Liver (tissue), 8 donors: ENCODE measurements at regions not wholly inside any gene's neighbourhood (a gene's known extent, or its start where the extent isn't known, plus 50 kb on each side); places are given as distances from the start of the nearest gene placed in this dataset.

Experiments
- DNase-seq: peaks from one replicate; pipeline ENCODE4 v3.0.0-alpha.2; 2017; ENCODE audit warnings: low spot score
- H3K27ac ChIP-seq, 2 donors: one replicate each; pipeline ENCODE4 v1.7.0; 2013; ENCODE audit warnings: inconsistent platforms in 2 of 2, low read length in 2 of 2, control low read depth in 1 of 2, low read depth in 1 of 2, mild to moderate bottlenecking in 1 of 2
- H3K27me3 ChIP-seq, 4 donors: one replicate each; pipeline versions ENCODE4 v1.6.1 to v1.7.0; 2013; ENCODE audit warnings: low read length in 3 of 4, inconsistent platforms in 1 of 4, mild to moderate bottlenecking in 1 of 4, moderate library complexity in 1 of 4; ENCODE audit not compliant: control insufficient read depth in 4 of 4, insufficient read depth in 4 of 4
- H3K36me3 ChIP-seq, 4 donors: one replicate each; pipeline versions ENCODE4 v1.6.1 to v1.7.0; 2013; ENCODE audit warnings: low read length in 3 of 4, mild to moderate bottlenecking in 3 of 4, low read depth in 1 of 4, moderate library complexity in 1 of 4; ENCODE audit not compliant: control insufficient read depth in 4 of 4, insufficient read depth in 3 of 4
- H3K4me1 ChIP-seq, 4 donors: one replicate each; pipeline versions ENCODE4 v1.6.1 to v1.7.0; 2013; ENCODE audit warnings: low read length in 3 of 4, mild to moderate bottlenecking in 3 of 4, moderate library complexity in 1 of 4; ENCODE audit not compliant: control insufficient read depth in 4 of 4, insufficient read depth in 4 of 4
- H3K4me3 ChIP-seq, 3 donors: one replicate each; pipeline versions ENCODE4 v1.6.1 to v1.7.0; 2013; ENCODE audit warnings: low read length in 3 of 3, control low read depth in 1 of 3, low read depth in 1 of 3, mild to moderate bottlenecking in 1 of 3
- H3K9ac ChIP-seq, 2 donors: one replicate each; pipeline ENCODE4 v1.7.0; 2013; ENCODE audit warnings: low read length in 2 of 2, mild to moderate bottlenecking in 2 of 2, moderate library complexity in 2 of 2, control low read depth in 1 of 2, low read depth in 1 of 2
- H3K9me3 ChIP-seq, 4 donors: one replicate each; pipeline versions ENCODE4 v1.6.1 to v1.7.0; 2013; ENCODE audit warnings: low read length in 3 of 4; ENCODE audit not compliant: control insufficient read depth in 4 of 4
- CTCF ChIP-seq: fragments of 150-350 bp; IDR thresholded peaks from 2 replicates; pipeline ENCODE4 v1.5.1; 2017; ENCODE audit warnings: improper control_type of control experiment, low read depth, low read length; ENCODE audit not compliant: missing input control
- EGR1 ChIP-seq, 2 donors: IDR thresholded peaks; 2 replicates each; pipeline ENCODE4 v1.6.1; 2016 to 2018; ENCODE audit warnings: antibody characterized with exemption in 2 of 2, low read depth in 2 of 2
- FOXA2 ChIP-seq: IDR thresholded peaks from 2 replicates; pipeline ENCODE4 v1.6.1; 2016; ENCODE audit warnings: antibody characterized with exemption
- GABPA ChIP-seq, 2 donors: IDR thresholded peaks in 1 of 2; conservative IDR thresholded peaks in 1 of 2; 2 replicates each; pipeline ENCODE4 v1.6.1; 2016; ENCODE audit warnings: antibody characterized with exemption in 2 of 2, mild to moderate bottlenecking in 1 of 2, moderate library complexity in 1 of 2
- HNF4A ChIP-seq, 2 donors: conservative IDR thresholded peaks; 2 replicates each; pipeline ENCODE4 v1.6.1; 2016; ENCODE audit warnings: antibody characterized with exemption in 2 of 2, mild to moderate bottlenecking in 2 of 2
- HNF4G ChIP-seq: IDR thresholded peaks from 2 replicates; pipeline ENCODE4 v1.6.1; 2016; ENCODE audit warnings: antibody characterized with exemption
- JUND ChIP-seq, 2 donors: IDR thresholded peaks; 2 replicates each; pipeline ENCODE4 v1.6.1; 2016; ENCODE audit warnings: antibody characterized with exemption in 2 of 2
- NR2F2 ChIP-seq: IDR thresholded peaks from 2 replicates; pipeline ENCODE4 v1.6.1; 2016; ENCODE audit warnings: antibody characterized with exemption
- RAD21 ChIP-seq, 2 donors: IDR thresholded peaks; 2 replicates each; pipeline ENCODE4 v1.6.1; 2016; ENCODE audit warnings: antibody characterized with exemption in 2 of 2, mild to moderate bottlenecking in 2 of 2
- TAF1 ChIP-seq: conservative IDR thresholded peaks from 2 replicates; pipeline ENCODE4 v1.6.1; 2016; ENCODE audit warnings: antibody characterized with exemption, mild to moderate bottlenecking
- YY1 ChIP-seq: IDR thresholded peaks from 2 replicates; pipeline ENCODE4 v1.6.1; 2016; ENCODE audit warnings: antibody characterized with exemption, mild to moderate bottlenecking
- ZBTB33 ChIP-seq: IDR thresholded peaks from 2 replicates; pipeline ENCODE4 v1.6.1; 2016; ENCODE audit warnings: antibody characterized with exemption
- WGBS: extraction: QIAGEN DNeasy Blood & Tissue Kit; methylation state at CpG from one replicate; pipeline ENCODE4 v1.1.7; 2013; 5-methylcytosine and 5-hydroxymethylcytosine counted together
- TF ChIP-seq, protein P1 (sequence below): IDR thresholded peaks from 2 replicates; pipeline ENCODE4 v1.6.1; 2016; ENCODE audit warnings: antibody characterized with exemption
- TF ChIP-seq, protein P2 (sequence below): IDR thresholded peaks from 2 replicates; pipeline ENCODE4 v1.6.1; 2016; ENCODE audit warnings: antibody characterized with exemption, mild to moderate bottlenecking
- TF ChIP-seq, protein P3 (sequence below): IDR thresholded peaks from 2 replicates; pipeline ENCODE4 v1.6.1; 2016; ENCODE audit warnings: antibody characterized with exemption
- donor health status: healthy.
- donor health status: healthy.
- donor health status: healthy.
- donor health status: healthy.
- donor health status: healthy.

GRCh38 chr10:65142641-65143435 is 1621.6 kb downstream of the REEP3 start (continued):
- TF ChIP-seq ZBTB33 = no peak
- no peak for TF ChIP-seq YY1
- no peak for TF ChIP-seq JUND (IDR thresholded peaks at IDR 0.05)
- no peak for TF ChIP-seq HNF4A (conservative IDR thresholded peaks at IDR 0.05)
- no peak for TF ChIP-seq FOXA2
- TF ChIP-seq, protein P1, sequence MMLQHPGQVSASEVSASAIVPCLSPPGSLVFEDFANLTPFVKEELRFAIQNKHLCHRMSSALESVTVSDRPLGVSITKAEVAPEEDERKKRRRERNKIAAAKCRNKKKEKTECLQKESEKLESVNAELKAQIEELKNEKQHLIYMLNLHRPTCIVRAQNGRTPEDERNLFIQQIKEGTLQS = no peak
- no peak for TF ChIP-seq TAF1

DNA sequence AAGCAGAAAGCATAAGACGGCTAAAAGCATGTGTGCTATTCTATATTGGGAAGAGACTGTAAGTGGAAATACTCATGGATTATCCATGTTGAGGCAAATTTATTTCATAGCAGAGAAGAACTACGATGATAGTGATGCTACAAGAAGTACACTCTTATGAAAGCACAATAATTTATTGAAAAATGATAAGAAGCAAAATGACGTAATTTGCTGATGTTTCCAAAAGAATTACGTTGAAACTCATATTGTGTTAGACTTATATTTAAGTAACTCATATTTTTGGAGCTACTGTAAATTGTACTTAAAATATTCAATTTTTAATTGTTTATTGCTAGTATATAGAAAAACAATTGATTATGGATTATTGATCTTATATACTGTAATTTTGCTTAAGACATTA is 1622.5 kb downstream of the REEP3 start:
- DNase-seq = no peak
- Histone ChIP-seq H3K27ac (no peak overlapping the region), H3K4me3 (no peak overlapping the region), H3K4me1 (no peaks in the 10 kb centered on the region), H3K36me3 (no peaks in the 10 kb centered on the region), H3K9me3 (no peaks in the 10 kb centered on the region), H3K27me3 (peaks cover 0 to 2% (median 0%) of the 10 kb centered on the region in 4 donors), H3K9ac (no peak overlapping the region)
- WGBS = 85% methylated on average over 4 of the region's 4 CpGs
- no peak for TF ChIP-seq NR2F2
- no peak for TF ChIP-seq RAD21 (IDR thresholded peaks at IDR 0.05)

- H3K27me3 ChIP-seq = no peaks in the 10 kb centered on the region
- no peak overlapping the region for H3K9ac ChIP-seq
- 71% methylated on average over 1 of the region's 1 CpG for WGBS
- no peak for DNase-seq
- TF ChIP-seq HNF4A (conservative IDR thresholded peaks at IDR 0.05) (no peak), EGR1 (IDR thresholded peaks at IDR 0.05; ENCODE audit: low read depth in 2 of 2) (no peak), NR2F2 (no peak)
- no peaks in the 10 kb centered on the region for H3K4me1 ChIP-seq
- H3K36me3 ChIP-seq = no peaks in the 10 kb centered on the region
- H3K4me3 ChIP-seq = no peak overlapping the region
- H3K27ac ChIP-seq = no peak overlapping the region
- H3K9me3 ChIP-seq = no peaks in the 10 kb centered on the region
Measured at GRCh38 chr10:65149878-65150277, 1628.7 kb downstream of the REEP3 start.

- Histone ChIP-seq H3K9me3 (no peaks in the 10 kb centered on the region), H3K9ac (no peak overlapping the region), H3K27me3 (no peaks in the 10 kb centered on the region), H3K27ac (no peak overlapping the region), H3K4me1 (no peaks in the 10 kb centered on the region), H3K4me3 (no peak overlapping the region), H3K36me3 (no peaks in the 10 kb centered on the region)
- no peak for DNase-seq
- WGBS = 83% methylated on average over 4 of the region's 4 CpGs
- no peak for TF ChIP-seq NR2F2
- no peak for TF ChIP-seq GABPA (IDR thresholded peaks at IDR 0.05 in 1 of 2, conservative IDR thresholded peaks at IDR 0.05 in 1 of 2)
- TF ChIP-seq, protein P2, sequence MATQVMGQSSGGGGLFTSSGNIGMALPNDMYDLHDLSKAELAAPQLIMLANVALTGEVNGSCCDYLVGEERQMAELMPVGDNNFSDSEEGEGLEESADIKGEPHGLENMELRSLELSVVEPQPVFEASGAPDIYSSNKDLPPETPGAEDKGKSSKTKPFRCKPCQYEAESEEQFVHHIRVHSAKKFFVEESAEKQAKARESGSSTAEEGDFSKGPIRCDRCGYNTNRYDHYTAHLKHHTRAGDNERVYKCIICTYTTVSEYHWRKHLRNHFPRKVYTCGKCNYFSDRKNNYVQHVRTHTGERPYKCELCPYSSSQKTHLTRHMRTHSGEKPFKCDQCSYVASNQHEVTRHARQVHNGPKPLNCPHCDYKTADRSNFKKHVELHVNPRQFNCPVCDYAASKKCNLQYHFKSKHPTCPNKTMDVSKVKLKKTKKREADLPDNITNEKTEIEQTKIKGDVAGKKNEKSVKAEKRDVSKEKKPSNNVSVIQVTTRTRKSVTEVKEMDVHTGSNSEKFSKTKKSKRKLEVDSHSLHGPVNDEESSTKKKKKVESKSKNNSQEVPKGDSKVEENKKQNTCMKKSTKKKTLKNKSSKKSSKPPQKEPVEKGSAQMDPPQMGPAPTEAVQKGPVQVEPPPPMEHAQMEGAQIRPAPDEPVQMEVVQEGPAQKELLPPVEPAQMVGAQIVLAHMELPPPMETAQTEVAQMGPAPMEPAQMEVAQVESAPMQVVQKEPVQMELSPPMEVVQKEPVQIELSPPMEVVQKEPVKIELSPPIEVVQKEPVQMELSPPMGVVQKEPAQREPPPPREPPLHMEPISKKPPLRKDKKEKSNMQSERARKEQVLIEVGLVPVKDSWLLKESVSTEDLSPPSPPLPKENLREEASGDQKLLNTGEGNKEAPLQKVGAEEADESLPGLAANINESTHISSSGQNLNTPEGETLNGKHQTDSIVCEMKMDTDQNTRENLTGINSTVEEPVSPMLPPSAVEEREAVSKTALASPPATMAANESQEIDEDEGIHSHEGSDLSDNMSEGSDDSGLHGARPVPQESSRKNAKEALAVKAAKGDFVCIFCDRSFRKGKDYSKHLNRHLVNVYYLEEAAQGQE = no peak
- TF ChIP-seq, protein P3, sequence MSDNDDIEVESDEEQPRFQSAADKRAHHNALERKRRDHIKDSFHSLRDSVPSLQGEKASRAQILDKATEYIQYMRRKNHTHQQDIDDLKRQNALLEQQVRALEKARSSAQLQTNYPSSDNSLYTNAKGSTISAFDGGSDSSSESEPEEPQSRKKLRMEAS = no peak
- TF ChIP-seq, protein P1 = no peak
- no peak for TF ChIP-seq CTCF
- no peak for TF ChIP-seq FOXA2
- no peak for TF ChIP-seq HNF4G
- no peak for TF ChIP-seq JUND (IDR thresholded peaks at IDR 0.05)
- TF ChIP-seq YY1 = no peak
Measured at GRCh38 chr10:65166272-65166671, 1645.1 kb downstream of the REEP3 start.
